B cell (primary cell): ENCODE measurements at regions not wholly inside any gene's neighbourhood (a gene's known extent, or its start where the extent isn't known, plus 50 kb on each side); places are given as distances from the start of the nearest gene placed in this dataset.

Source experiments
- ATAC-seq: fragments of 200-7000 bp; cut with Tn5 transposase; one replicate; pipeline ENCODE4 v1.10.0; 2021; ENCODE audit warnings: low read depth, mild to moderate bottlenecking, moderate number of reproducible peaks, moderate library complexity
- CTCF ChIA-PET: fragments of 350-600 bp; sonication (Branson Sonifier 250); formaldehyde crosslinking; loops from one replicate; lab custom pipeline; 2021; ENCODE audit warnings: antibody characterized with exemption, inconsistent platforms; lab: Charles Lee
- POLR2A ChIA-PET: fragments of 350-600 bp; sonication (Branson Sonifier 250); formaldehyde crosslinking; loops from one replicate; lab custom pipeline; 2021; ENCODE audit warnings: antibody characterized with exemption; lab: Charles Lee
- DNase-seq: peaks from one replicate; pipeline ENCODE4 v3.0.0; 2013
- H2AFZ ChIP-seq: 2 replicates; pipeline ENCODE4 v1.6.1; 2012; ENCODE audit warnings: mild to moderate bottlenecking, low read depth, low read length; ENCODE audit not compliant: insufficient read depth, poor library complexity, severe bottlenecking
- H3K27ac ChIP-seq, 2 donors: 1 replicate in 1 of 2; 2 replicates in 1 of 2; pipeline ENCODE4 v1.5.1; 2012 to 2013; ENCODE audit warnings: low read length in 2 of 2, mild to moderate bottlenecking in 2 of 2, moderate library complexity in 1 of 2
- H3K27me3 ChIP-seq, 4 experiments: fragments of 200-600 bp in 1 of 4; sonication (generic) in 1 of 4; replicated peaks in 1 of 4; 1 replicate in 2 of 4; 2 replicates in 2 of 4; pipeline versions ENCODE4 v1.6.1 to v1.7.0; 2013 to 2016; ENCODE audit warnings: low read length in 3 of 4, mild to moderate bottlenecking in 2 of 4, mixed read lengths in 1 of 4, moderate library complexity in 1 of 4; ENCODE audit not compliant: insufficient read depth in 4 of 4, control insufficient read depth in 3 of 4; ENCODE audit errors: control extremely low read depth in 1 of 4
- H3K36me3 ChIP-seq, 2 experiments: replicated peaks in 1 of 2; 1 replicate in 1 of 2; 2 replicates in 1 of 2; pipeline versions ENCODE4 v1.6.1 to v1.7.1; 2013; ENCODE audit warnings: low read length in 1 of 2; ENCODE audit not compliant: insufficient read depth in 2 of 2, control insufficient read depth in 1 of 2; ENCODE audit errors: control extremely low read depth in 1 of 2, extremely low read depth in 1 of 2
- H3K4me1 ChIP-seq, 2 donors: fragments of 200-600 bp in 1 of 2; sonication (generic) in 1 of 2; 1 replicate in 1 of 2; 2 replicates in 1 of 2; pipeline versions ENCODE4 v1.5.1 to v1.6.1; 2013 to 2017; ENCODE audit warnings: low read length in 2 of 2; ENCODE audit not compliant: control insufficient read depth in 2 of 2, insufficient read depth in 2 of 2
- H3K4me2 ChIP-seq: replicated peaks from 2 replicates; pipeline ENCODE3; 2012; ENCODE audit warnings: mild to moderate bottlenecking, low read depth, low read length; ENCODE audit not compliant: poor library complexity, severe bottlenecking
- H3K4me3 ChIP-seq, 5 experiments: fragments of 200-600 bp in 1 of 5; sonication (generic) in 1 of 5; 1 replicate in 3 of 5; 2 replicates in 2 of 5; pipeline versions ENCODE4 v1.5.1 to v1.7.0; 2011 to 2016; ENCODE audit warnings: low read length in 4 of 5, mild to moderate bottlenecking in 4 of 5, low read depth in 2 of 5, control low read depth in 1 of 5, moderate library complexity in 1 of 5; ENCODE audit not compliant: insufficient read depth in 1 of 5; ENCODE audit errors: control extremely low read depth in 1 of 5, extremely low read depth in 1 of 5
- H3K79me2 ChIP-seq: fragments of 200-600 bp; sonication (generic); one replicate; pipeline ENCODE4 v1.6.0; 2016; ENCODE audit warnings: low read length; ENCODE audit not compliant: control insufficient read depth, insufficient read depth
- H3K9ac ChIP-seq: fragments of 200-600 bp; sonication (generic); 2 replicates; pipeline ENCODE4 v1.6.1; 2017; ENCODE audit warnings: mild to moderate bottlenecking, low read length, moderate library complexity
- H3K9me3 ChIP-seq, 3 donors: one replicate each; pipeline versions ENCODE4 v1.6.1 to v1.7.1; 2013; ENCODE audit warnings: low read length in 2 of 3; ENCODE audit not compliant: control insufficient read depth in 2 of 3, insufficient read depth in 1 of 3; ENCODE audit errors: control extremely low read depth in 1 of 3
- H4K20me1 ChIP-seq: 2 replicates; pipeline ENCODE4 v1.6.0; 2012; ENCODE audit warnings: mild to moderate bottlenecking, low read length; ENCODE audit not compliant: insufficient read depth, control insufficient read depth, poor library complexity, severe bottlenecking
- H3K27ac Mint-ChIP-seq: one replicate; pipeline ENCODE4 v1.8.0; 2021; ENCODE audit warnings: mixed read lengths
- H3K27me3 Mint-ChIP-seq: one replicate; pipeline ENCODE4 v1.8.0; 2021; ENCODE audit warnings: mixed read lengths
- H3K4me1 Mint-ChIP-seq: one replicate; pipeline ENCODE4 v1.8.0; 2021; ENCODE audit warnings: mixed read lengths
- H3K4me3 Mint-ChIP-seq: one replicate; pipeline ENCODE4 v1.8.0; 2021; ENCODE audit warnings: mixed read lengths
- H3K9me3 Mint-ChIP-seq: one replicate; pipeline ENCODE4 v1.8.0; 2022; ENCODE audit warnings: mixed read lengths; ENCODE audit not compliant: insufficient read depth
- CTCF ChIP-seq: fragments of 200-600 bp; IDR thresholded peaks from one replicate; pipeline ENCODE4 v1.8.0; 2022; ENCODE audit warnings: antibody characterized with exemption, mild to moderate bottlenecking
- EZH2 ChIP-seq: IDR thresholded peaks from 2 replicates; pipeline ENCODE4 v1.6.1; 2012; ENCODE audit warnings: borderline replicate concordance, low read depth, mild to moderate bottlenecking, moderate library complexity, low read length; ENCODE audit not compliant: insufficient read depth, poor library complexity, severe bottlenecking
- WGBS: methylation state at CpG from one replicate; pipeline ENCODE4 v1.1.5; 2013; ENCODE audit warnings: missing lambda C conversion rate; ENCODE audit not compliant: insufficient coverage; 5-methylcytosine and 5-hydroxymethylcytosine counted together
- intact Hi-C: fragments of 100-400 bp; cut with micrococcal nuclease; formaldehyde crosslinking; loops from one replicate; pipeline ENCODE4 v1.10.0; 2022

DNA sequence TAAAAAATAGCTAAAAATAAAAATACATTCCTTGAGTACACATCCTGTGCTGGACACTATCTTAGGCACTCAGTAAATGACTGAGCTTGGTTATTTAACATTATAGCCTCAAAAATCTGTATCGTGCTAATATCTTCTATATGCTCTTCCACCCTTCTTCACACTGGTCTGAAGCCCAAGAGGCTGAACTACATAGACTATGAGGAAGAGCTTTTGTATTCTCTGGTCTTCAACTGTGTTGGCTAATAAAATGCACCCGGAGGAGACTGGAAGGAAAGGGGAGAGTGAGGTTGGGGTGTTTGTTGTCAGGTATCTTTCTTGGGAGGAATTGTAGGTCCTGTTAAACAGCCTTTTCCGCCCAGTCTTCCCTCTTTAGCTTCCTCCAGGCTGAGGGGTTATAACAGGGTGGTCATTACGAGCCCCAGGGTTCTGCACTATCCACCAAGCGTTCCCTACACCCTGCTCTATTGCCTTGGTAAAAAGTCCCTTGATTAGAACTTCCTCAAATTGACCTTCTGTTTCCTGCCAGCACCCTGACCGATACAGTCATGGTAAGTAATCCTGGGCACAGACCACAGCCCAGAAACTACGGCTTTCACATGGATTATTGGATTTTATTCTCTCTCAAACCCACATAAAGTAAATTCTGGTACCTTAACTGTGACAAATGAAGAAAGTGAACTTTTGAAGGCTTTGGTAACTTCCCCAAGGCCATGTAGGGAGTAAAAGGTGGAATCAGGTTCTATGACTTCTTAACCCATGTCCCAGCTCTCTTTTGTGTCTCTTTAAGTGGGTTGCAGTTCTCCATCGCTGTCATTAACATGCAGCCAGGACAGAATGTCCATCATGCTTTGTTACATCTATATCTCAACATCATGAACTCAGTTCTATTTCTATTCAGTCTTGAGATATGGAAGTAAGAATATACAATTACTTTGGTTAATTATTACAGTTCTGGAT, 71.3 kb downstream of the PTHLH start:
- no peak overlapping the region for H3K9ac ChIP-seq
- H3K9me3 ChIP-seq: no peaks in the 10 kb centered on the region
- H3K4me1 ChIP-seq: peaks cover 7 to 8% of the 10 kb centered on the region in 2 donors
- intact Hi-C loops: no loop called here
- H3K4me3 ChIP-seq: no peak overlapping the region
- ATAC-seq (peak; percentile 17), DNase-seq (peak; percentile 15)
- no peak overlapping the region for H3K4me3 Mint-ChIP-seq
- H3K27ac ChIP-seq: no peak overlapping the region
- H3K27me3 Mint-ChIP-seq: no peaks in the 10 kb centered on the region
- no peaks in the 10 kb centered on the region for H3K27me3 ChIP-seq
- 80% methylated on average over 1 of the region's 8 CpGs for WGBS
- no peaks in the 10 kb centered on the region for H3K36me3 ChIP-seq
- peak overlapping the region; percentile 2 for H3K4me2 ChIP-seq
- H4K20me1 ChIP-seq: no peaks in the 10 kb centered on the region
- H3K79me2 ChIP-seq: no peaks in the 10 kb centered on the region
- no peaks in the 10 kb centered on the region for H3K9me3 Mint-ChIP-seq
- ChIA-PET POLR2A (no interaction called here), CTCF (no interaction called here)
- H2AFZ ChIP-seq: no peak overlapping the region
- H3K4me1 Mint-ChIP-seq: peaks cover 14% of the 10 kb centered on the region
- H3K27ac Mint-ChIP-seq: no peak overlapping the region
- TF ChIP-seq CTCF: no peak
- no peak for TF ChIP-seq EZH2

- Histone ChIP-seq H4K20me1 (no peaks in the 10 kb centered on the region), H3K36me3 (no peaks in the 10 kb centered on the region), H3K4me3 (no peak overlapping the region), H3K27ac (no peak overlapping the region), H3K9ac (no peak overlapping the region), H2AFZ (no peak overlapping the region), H3K9me3 (no peaks in the 10 kb centered on the region), H3K79me2 (no peaks in the 10 kb centered on the region), H3K4me2 (no peak overlapping the region), H3K27me3 (no peaks in the 10 kb centered on the region), H3K4me1 (peaks cover 7 to 8% of the 10 kb centered on the region in 2 donors)
- H3K4me1 Mint-ChIP-seq: peaks cover 14% of the 10 kb centered on the region
- H3K4me3 Mint-ChIP-seq: no peak overlapping the region
- no peak overlapping the region for H3K27ac Mint-ChIP-seq
- ChIA-PET CTCF (no interaction called here), POLR2A (no interaction called here)
- no peak for ATAC-seq
- H3K9me3 Mint-ChIP-seq: no peaks in the 10 kb centered on the region
- WGBS: 91% methylated on average over 4 of the region's 7 CpGs
- H3K27me3 Mint-ChIP-seq: peaks cover 4% of the 10 kb centered on the region
- intact Hi-C loops: no loop called here
- no peak for DNase-seq
- no peak for TF ChIP-seq CTCF
- TF ChIP-seq EZH2: no peak
These were observed 73.3 kb downstream of the PTHLH start for GRCh38 chr12:27899151-27899661.
